SK-N-SH (cell line): ENCODE measurements at regions not wholly inside any gene's neighbourhood (a gene's known extent, or its start where the extent isn't known, plus 50 kb on each side); places are given as distances from the start of the nearest gene placed in this dataset.
A peak's percentile ranks its signal among the peaks of the same experiment; 100 is the strongest.

Source experiments
- CTCF ChIA-PET: fragments of 300-600, 350-600 bp; formaldehyde crosslinking; extraction: SDS; loops from one replicate; lab custom pipeline; 2021; lab: Yijun Ruan, JAX
- POLR2A ChIA-PET: fragments of 350-600 bp; sonication (Branson Sonifier 250); formaldehyde crosslinking; extraction: SDS; loops from one replicate; lab custom pipeline; 2020; ENCODE audit warnings: antibody characterized with exemption, inconsistent platforms; lab: Yijun Ruan, JAX
- DNase-seq: peaks from one replicate; pipeline ENCODE4 v3.0.0; 2012
- H2AFZ ChIP-seq: fragments of 200-600 bp; sonication (generic); 2 replicates; pipeline ENCODE4 v1.8.1; 2016; ENCODE audit warnings: antibody characterized with exemption, mild to moderate bottlenecking, low read depth
- H3F3A ChIP-seq: fragments of 200-600 bp; sonication (generic); replicated peaks from 2 replicates; pipeline ENCODE3; 2016; ENCODE audit warnings: antibody characterized with exemption, mild to moderate bottlenecking; ENCODE audit not compliant: insufficient read depth
- H3K27ac ChIP-seq, 2 experiments: fragments of 200-500 bp in 1 of 2; fragments of 200-600 bp in 1 of 2; sonication (Bioruptor generic) in 1 of 2; sonication (generic), shearing (Covaris generic) in 1 of 2; 2 replicates each; pipeline versions ENCODE4 v1.5.1 to v1.6.1; 2014 to 2016; ENCODE audit warnings: low read depth in 2 of 2, inconsistent platforms in 1 of 2, low read length in 1 of 2, mild to moderate bottlenecking in 1 of 2, mixed read lengths in 1 of 2
- H3K27me3 ChIP-seq: fragments of 200-600 bp; sonication (generic), shearing (Covaris generic); 2 replicates; pipeline ENCODE4 v1.6.1; 2016; ENCODE audit warnings: mixed run types; ENCODE audit not compliant: insufficient read depth
- H3K36me3 ChIP-seq, 2 experiments: fragments of 200-500 bp in 1 of 2; fragments of 200-600 bp in 1 of 2; sonication (Bioruptor generic) in 1 of 2; sonication (generic) in 1 of 2; replicated peaks in 1 of 2; 2 replicates each; pipeline versions ENCODE3 to v1.5.1; 2014 to 2016; ENCODE audit warnings: low read length in 1 of 2, mild to moderate bottlenecking in 1 of 2; ENCODE audit not compliant: insufficient read depth in 2 of 2, control insufficient read depth in 1 of 2
- H3K4me1 ChIP-seq, 2 experiments: fragments of 200-500 bp in 1 of 2; fragments of 200-600 bp in 1 of 2; sonication (Bioruptor generic) in 1 of 2; sonication (generic), shearing (Covaris generic) in 1 of 2; 2 replicates each; pipeline versions ENCODE4 v1.5.1 to v1.6.1; 2014 to 2016; ENCODE audit warnings: low read depth in 1 of 2, low read length in 1 of 2, mixed run types in 1 of 2; ENCODE audit not compliant: insufficient read depth in 2 of 2, control insufficient read depth in 1 of 2
- H3K4me2 ChIP-seq: fragments of 200-600 bp; sonication (generic), shearing (Covaris generic); 2 replicates; pipeline ENCODE4 v1.6.1; 2017; ENCODE audit warnings: mixed run types
- H3K4me3 ChIP-seq, 2 experiments: fragments of 200-500 bp in 1 of 2; fragments of 200-600 bp in 1 of 2; sonication (Bioruptor generic) in 1 of 2; sonication (generic), shearing (Covaris generic) in 1 of 2; 2 replicates each; pipeline versions ENCODE4 v1.5.1 to v1.8.1; 2014 to 2016; ENCODE audit warnings: low read depth in 2 of 2, inconsistent platforms in 1 of 2, low read length in 1 of 2, mild to moderate bottlenecking in 1 of 2, mixed read lengths in 1 of 2, moderate library complexity in 1 of 2
- H3K79me2 ChIP-seq: fragments of 200-600 bp; sonication (generic); 2 replicates; pipeline ENCODE4 v1.8.1; 2017; ENCODE audit warnings: mild to moderate bottlenecking; ENCODE audit not compliant: insufficient read depth
- H3K9ac ChIP-seq: fragments of 200-600 bp; sonication (generic); 2 replicates; pipeline ENCODE4 v1.6.1; 2017; ENCODE audit warnings: mixed run types
- H3K9me2 ChIP-seq: fragments of 200-600 bp; sonication (generic); 2 replicates; pipeline ENCODE4 v1.6.1; 2017; ENCODE audit warnings: mixed run types
- H3K9me3 ChIP-seq: fragments of 200-600 bp; sonication (generic); 2 replicates; pipeline ENCODE4 v1.6.1; 2017; ENCODE audit warnings: mixed run types, mild to moderate bottlenecking, moderate library complexity
- H4K20me1 ChIP-seq: fragments of 200-600 bp; sonication (generic); 2 replicates; pipeline ENCODE4 v1.6.1; 2017; ENCODE audit warnings: mild to moderate bottlenecking, mixed run types; ENCODE audit not compliant: insufficient read depth
- CHD2 ChIP-seq: fragments of 150-350 bp; IDR thresholded peaks from 2 replicates; pipeline ENCODE4 v1.6.1; 2018; ENCODE audit warnings: low read length; ENCODE audit not compliant: partially characterized antibody
- ELF1 ChIP-seq: IDR thresholded peaks from 2 replicates; pipeline ENCODE4 v1.4.0; 2012
- MEF2A ChIP-seq: IDR thresholded peaks from 2 replicates; pipeline ENCODE4 v1.4.0; 2012; ENCODE audit warnings: low read depth, borderline replicate concordance
- NFIC ChIP-seq: IDR thresholded peaks from 2 replicates; pipeline ENCODE4 v1.4.0; 2012; ENCODE audit warnings: borderline replicate concordance
- POLR2AphosphoS5 ChIP-seq: IDR thresholded peaks from 2 replicates; pipeline ENCODE4 v1.6.1; 2012; ENCODE audit warnings: low read depth, low read length
- RAD21 ChIP-seq: IDR thresholded peaks from 2 replicates; pipeline ENCODE4 v1.6.1; 2012; ENCODE audit warnings: mild to moderate bottlenecking, low read length
- RCOR1 ChIP-seq: fragments of 150-350 bp; IDR thresholded peaks from 2 replicates; pipeline ENCODE4 v1.6.1; 2017; ENCODE audit warnings: antibody characterized with exemption, low read length
- RFX5 ChIP-seq: IDR thresholded peaks from 2 replicates; pipeline ENCODE4 v1.6.1; 2012; ENCODE audit warnings: mild to moderate bottlenecking, improper control_type of control experiment, low read length
- TAF1 ChIP-seq: IDR thresholded peaks from 2 replicates; pipeline ENCODE4 v1.6.1; 2012; ENCODE audit warnings: low read depth, mild to moderate bottlenecking, low read length, moderate library complexity, borderline replicate concordance
- TEAD4 ChIP-seq: IDR thresholded peaks from 2 replicates; pipeline ENCODE4 v1.4.0; 2012; ENCODE audit warnings: mild to moderate bottlenecking, borderline replicate concordance; ENCODE audit not compliant: insufficient read depth
- WGBS: methylation state at CpG from one replicate; pipeline ENCODE4 v1.1.6; 2017; ENCODE audit warnings: low lambda C conversion rate; 5-methylcytosine and 5-hydroxymethylcytosine counted together
- TF ChIP-seq, protein P1 (sequence below): IDR thresholded peaks from 2 replicates; pipeline ENCODE4 v1.4.0; 2012; ENCODE audit warnings: low read depth
- TF ChIP-seq, protein P2 (sequence below): IDR thresholded peaks from 2 replicates; pipeline ENCODE4 v1.4.0; 2012; ENCODE audit warnings: low read depth, borderline replicate concordance
- TF ChIP-seq, protein P3 (sequence below): fragments of 200-600 bp; sonication (generic); IDR thresholded peaks from 2 replicates; pipeline ENCODE4 v1.6.1; 2017; ENCODE audit warnings: antibody characterized with exemption, mild to moderate bottlenecking, moderate library complexity
- TF ChIP-seq, protein P4 (sequence below): IDR thresholded peaks from 2 replicates; pipeline ENCODE4 v1.6.1; 2012; ENCODE audit warnings: mild to moderate bottlenecking, low read depth, low read length, moderate library complexity
- TF ChIP-seq, protein P5 (sequence below): fragments of 150-350 bp; IDR thresholded peaks from 2 replicates; pipeline ENCODE4 v1.6.1; 2016; ENCODE audit warnings: mild to moderate bottlenecking, low read depth, low read length

DNA sequence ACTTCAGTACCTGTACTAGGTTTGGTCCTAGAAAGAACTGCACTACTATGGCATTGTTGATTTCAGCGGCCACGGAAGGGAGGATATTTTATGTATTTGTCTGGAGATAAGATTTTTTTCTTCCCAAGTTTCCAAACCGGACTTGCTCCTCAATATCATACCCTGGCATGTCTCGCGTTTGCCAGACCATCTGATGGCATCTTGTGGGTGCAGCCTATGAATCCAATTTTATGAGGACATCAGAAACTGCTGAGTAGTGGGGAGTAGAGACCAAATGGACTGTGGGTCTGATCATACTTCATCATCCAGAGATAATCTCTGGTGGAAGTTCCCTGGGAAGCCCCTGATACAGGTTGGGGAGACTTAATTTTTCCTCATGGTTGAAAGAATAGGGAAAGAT, 716.1 kb upstream of the WWC1 start:
- DNase-seq: no peak
- H2AFZ ChIP-seq: no peak overlapping the region
- WGBS: 74% methylated on average over 5 of the region's 5 CpGs
- CTCF ChIA-PET: interaction anchor here (0.7 to 2.0 kb wide), 4 partner anchors 9 to 472 kb away, joined by 3 to 9 read pairs (median 5); no protein-coding TSS in a partner anchor
- TF ChIP-seq MEF2A: no peak
- TF ChIP-seq RFX5: no peak
- TF ChIP-seq ELF1: no peak
- TF ChIP-seq, protein P1, sequence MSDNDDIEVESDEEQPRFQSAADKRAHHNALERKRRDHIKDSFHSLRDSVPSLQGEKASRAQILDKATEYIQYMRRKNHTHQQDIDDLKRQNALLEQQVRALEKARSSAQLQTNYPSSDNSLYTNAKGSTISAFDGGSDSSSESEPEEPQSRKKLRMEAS: no peak
- TF ChIP-seq, protein P2, sequence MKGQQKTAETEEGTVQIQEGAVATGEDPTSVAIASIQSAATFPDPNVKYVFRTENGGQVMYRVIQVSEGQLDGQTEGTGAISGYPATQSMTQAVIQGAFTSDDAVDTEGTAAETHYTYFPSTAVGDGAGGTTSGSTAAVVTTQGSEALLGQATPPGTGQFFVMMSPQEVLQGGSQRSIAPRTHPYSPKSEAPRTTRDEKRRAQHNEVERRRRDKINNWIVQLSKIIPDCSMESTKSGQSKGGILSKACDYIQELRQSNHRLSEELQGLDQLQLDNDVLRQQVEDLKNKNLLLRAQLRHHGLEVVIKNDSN: no peak
- no peak for TF ChIP-seq POLR2AphosphoS5
- no peak for TF ChIP-seq RCOR1
- TF ChIP-seq, protein P3, sequence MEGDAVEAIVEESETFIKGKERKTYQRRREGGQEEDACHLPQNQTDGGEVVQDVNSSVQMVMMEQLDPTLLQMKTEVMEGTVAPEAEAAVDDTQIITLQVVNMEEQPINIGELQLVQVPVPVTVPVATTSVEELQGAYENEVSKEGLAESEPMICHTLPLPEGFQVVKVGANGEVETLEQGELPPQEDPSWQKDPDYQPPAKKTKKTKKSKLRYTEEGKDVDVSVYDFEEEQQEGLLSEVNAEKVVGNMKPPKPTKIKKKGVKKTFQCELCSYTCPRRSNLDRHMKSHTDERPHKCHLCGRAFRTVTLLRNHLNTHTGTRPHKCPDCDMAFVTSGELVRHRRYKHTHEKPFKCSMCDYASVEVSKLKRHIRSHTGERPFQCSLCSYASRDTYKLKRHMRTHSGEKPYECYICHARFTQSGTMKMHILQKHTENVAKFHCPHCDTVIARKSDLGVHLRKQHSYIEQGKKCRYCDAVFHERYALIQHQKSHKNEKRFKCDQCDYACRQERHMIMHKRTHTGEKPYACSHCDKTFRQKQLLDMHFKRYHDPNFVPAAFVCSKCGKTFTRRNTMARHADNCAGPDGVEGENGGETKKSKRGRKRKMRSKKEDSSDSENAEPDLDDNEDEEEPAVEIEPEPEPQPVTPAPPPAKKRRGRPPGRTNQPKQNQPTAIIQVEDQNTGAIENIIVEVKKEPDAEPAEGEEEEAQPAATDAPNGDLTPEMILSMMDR: no peak
- TF ChIP-seq, protein P4, sequence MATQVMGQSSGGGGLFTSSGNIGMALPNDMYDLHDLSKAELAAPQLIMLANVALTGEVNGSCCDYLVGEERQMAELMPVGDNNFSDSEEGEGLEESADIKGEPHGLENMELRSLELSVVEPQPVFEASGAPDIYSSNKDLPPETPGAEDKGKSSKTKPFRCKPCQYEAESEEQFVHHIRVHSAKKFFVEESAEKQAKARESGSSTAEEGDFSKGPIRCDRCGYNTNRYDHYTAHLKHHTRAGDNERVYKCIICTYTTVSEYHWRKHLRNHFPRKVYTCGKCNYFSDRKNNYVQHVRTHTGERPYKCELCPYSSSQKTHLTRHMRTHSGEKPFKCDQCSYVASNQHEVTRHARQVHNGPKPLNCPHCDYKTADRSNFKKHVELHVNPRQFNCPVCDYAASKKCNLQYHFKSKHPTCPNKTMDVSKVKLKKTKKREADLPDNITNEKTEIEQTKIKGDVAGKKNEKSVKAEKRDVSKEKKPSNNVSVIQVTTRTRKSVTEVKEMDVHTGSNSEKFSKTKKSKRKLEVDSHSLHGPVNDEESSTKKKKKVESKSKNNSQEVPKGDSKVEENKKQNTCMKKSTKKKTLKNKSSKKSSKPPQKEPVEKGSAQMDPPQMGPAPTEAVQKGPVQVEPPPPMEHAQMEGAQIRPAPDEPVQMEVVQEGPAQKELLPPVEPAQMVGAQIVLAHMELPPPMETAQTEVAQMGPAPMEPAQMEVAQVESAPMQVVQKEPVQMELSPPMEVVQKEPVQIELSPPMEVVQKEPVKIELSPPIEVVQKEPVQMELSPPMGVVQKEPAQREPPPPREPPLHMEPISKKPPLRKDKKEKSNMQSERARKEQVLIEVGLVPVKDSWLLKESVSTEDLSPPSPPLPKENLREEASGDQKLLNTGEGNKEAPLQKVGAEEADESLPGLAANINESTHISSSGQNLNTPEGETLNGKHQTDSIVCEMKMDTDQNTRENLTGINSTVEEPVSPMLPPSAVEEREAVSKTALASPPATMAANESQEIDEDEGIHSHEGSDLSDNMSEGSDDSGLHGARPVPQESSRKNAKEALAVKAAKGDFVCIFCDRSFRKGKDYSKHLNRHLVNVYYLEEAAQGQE: no peak
- no peak for TF ChIP-seq CHD2
- TF ChIP-seq RAD21: no peak
- H3K4me3 ChIP-seq: no peak overlapping the region
- no peaks in the 10 kb centered on the region for H3K9me3 ChIP-seq
- no peaks in the 10 kb centered on the region for H3K79me2 ChIP-seq
- H3K27ac ChIP-seq: no peak overlapping the region
- POLR2A ChIA-PET: no interaction called here
- H3K27me3 ChIP-seq: peaks cover 22% of the 10 kb centered on the region; the same call in 1 of the 2 replicates
- H3K9me2 ChIP-seq: no peaks in the 10 kb centered on the region
- H3K4me1 ChIP-seq: no peaks in the 10 kb centered on the region; a peak in 3 of 4 replicates
- H3K36me3 ChIP-seq: no peaks in the 10 kb centered on the region
- no peak overlapping the region for H3K4me2 ChIP-seq
- no peaks in the 10 kb centered on the region for H4K20me1 ChIP-seq
- no peak overlapping the region for H3K9ac ChIP-seq
- no peaks in the 10 kb centered on the region for H3F3A ChIP-seq

DNA sequence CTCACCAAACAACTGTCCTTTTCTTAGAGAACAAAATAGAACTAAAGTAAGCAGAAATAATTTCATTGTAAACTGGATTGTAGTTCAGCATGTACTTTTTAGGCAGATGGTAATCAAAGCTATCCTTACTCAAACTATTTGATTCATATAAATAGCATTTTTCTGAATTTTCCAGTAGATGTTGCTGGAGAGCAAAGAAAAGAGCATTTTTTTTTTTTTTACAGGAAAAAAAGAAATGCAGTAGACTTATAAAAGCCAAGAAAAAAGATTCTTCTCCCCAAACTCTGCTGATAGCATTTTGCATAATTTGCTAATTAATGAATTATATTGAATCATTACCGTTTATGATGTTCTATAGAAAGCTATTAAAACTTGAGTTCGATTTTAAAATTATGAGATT, 715.3 kb upstream of the WWC1 start:
- H3K9me3 ChIP-seq: no peaks in the 10 kb centered on the region
- H3K27me3 ChIP-seq: peaks cover 22% of the 10 kb centered on the region; the same call in 1 of the 2 replicates
- no peak overlapping the region for H3K4me3 ChIP-seq
- no peaks in the 10 kb centered on the region; a peak in 3 of 4 replicates for H3K4me1 ChIP-seq
- no peaks in the 10 kb centered on the region for H4K20me1 ChIP-seq
- no peak for DNase-seq
- WGBS: 62% methylated on average over 2 of the region's 2 CpGs
- TF ChIP-seq NFIC: no peak
- TF ChIP-seq, protein P5, sequence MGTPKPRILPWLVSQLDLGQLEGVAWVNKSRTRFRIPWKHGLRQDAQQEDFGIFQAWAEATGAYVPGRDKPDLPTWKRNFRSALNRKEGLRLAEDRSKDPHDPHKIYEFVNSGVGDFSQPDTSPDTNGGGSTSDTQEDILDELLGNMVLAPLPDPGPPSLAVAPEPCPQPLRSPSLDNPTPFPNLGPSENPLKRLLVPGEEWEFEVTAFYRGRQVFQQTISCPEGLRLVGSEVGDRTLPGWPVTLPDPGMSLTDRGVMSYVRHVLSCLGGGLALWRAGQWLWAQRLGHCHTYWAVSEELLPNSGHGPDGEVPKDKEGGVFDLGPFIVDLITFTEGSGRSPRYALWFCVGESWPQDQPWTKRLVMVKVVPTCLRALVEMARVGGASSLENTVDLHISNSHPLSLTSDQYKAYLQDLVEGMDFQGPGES: no peak
- TF ChIP-seq, protein P3: peak; percentile 50
- TF ChIP-seq TEAD4: no peak
- no peak for TF ChIP-seq TAF1
- TF ChIP-seq RAD21: peak; percentile 20; the same call in 1 of the 2 replicates
- H3K9ac ChIP-seq: no peak overlapping the region
- H3K36me3 ChIP-seq: no peaks in the 10 kb centered on the region
- no peak overlapping the region for H2AFZ ChIP-seq
- H3F3A ChIP-seq: no peaks in the 10 kb centered on the region
- H3K4me2 ChIP-seq: no peak overlapping the region
- H3K27ac ChIP-seq: no peak overlapping the region
- H3K79me2 ChIP-seq: no peaks in the 10 kb centered on the region
- ChIA-PET POLR2A (interaction anchor here (0.7 kb wide), 1 partner anchor 1125 kb away, joined by 5 read pairs; no protein-coding TSS in a partner anchor), CTCF (interaction anchor here (0.7 to 2.1 kb wide), 6 partner anchors 10 to 1095 kb away, joined by 3 to 6 read pairs (median 3); no protein-coding TSS in a partner anchor)
- H3K9me2 ChIP-seq: no peaks in the 10 kb centered on the region
